NT2/D1 (cell line): ENCODE measurements at regions not wholly inside any gene's neighbourhood (a gene's known extent, or its start where the extent isn't known, plus 50 kb on each side); places are given as distances from the start of the nearest gene placed in this dataset.

ENCODE experiments used
- SUZ12 ChIP-seq: IDR thresholded peaks from 2 replicates; pipeline ENCODE4 v1.6.1; 2011; ENCODE audit not compliant: insufficient read length, insufficient read depth; ENCODE audit errors: extremely low read depth
- YY1 ChIP-seq: IDR thresholded peaks from 2 replicates; pipeline ENCODE4 v1.6.1; 2011; ENCODE audit not compliant: insufficient read length, insufficient read depth
- ZNF274 ChIP-seq: IDR thresholded peaks from 2 replicates; pipeline ENCODE4 v1.6.1; 2011; ENCODE audit warnings: mild to moderate bottlenecking, low read depth, low read length

- TF ChIP-seq ZNF274 (no peak), YY1 (no peak), SUZ12 (no peak)
Observed at GRCh38 chr21:16086121-16086520, 356.3 kb downstream of the USP25 start.
